ENCODE measurements at regions not wholly inside any gene's neighbourhood (a gene's known extent, or its start where the extent isn't known, plus 50 kb on each side); places are given as distances from the start of the nearest gene placed in this dataset.

GRCh38 chr5:143757116-143757515 lies 54.8 kb upstream of the HMHB1 start:
- H3K18ac ChIP-seq (ENCODE audit: low read length): no peak overlapping the region
- no peak overlapping the region for H2AK5ac ChIP-seq (ENCODE audit: low read length)
- no peaks in the 10 kb centered on the region for H3K27me3 ChIP-seq (ENCODE audit: insufficient read depth, low read length, poor library complexity)
- H2BK15ac ChIP-seq (replicated peaks; ENCODE audit: low read depth): no peak overlapping the region
- H3K4ac ChIP-seq (ENCODE audit: low read depth, low read length): no peak overlapping the region
- H4K5ac ChIP-seq (ENCODE audit: low read length): no peak overlapping the region
- no peak overlapping the region for H2BK120ac ChIP-seq (ENCODE audit: low read depth, low read length)
- no peak overlapping the region for H4K8ac ChIP-seq (ENCODE audit: low read depth, low read length)
- no CpG with 5 or more reads among the region's 2 CpGs for WGBS (ENCODE audit: extremely low coverage, insufficient coverage, low lambda C conversion rate)
- no peak overlapping the region for H2BK5ac ChIP-seq (ENCODE audit: low read length)
- no peaks in the 10 kb centered on the region for H3K79me1 ChIP-seq (ENCODE audit: low read length)
- H3K79me2 ChIP-seq (ENCODE audit: control insufficient read depth, insufficient read depth, low read length): no peaks in the 10 kb centered on the region
- no peak for DNase-seq
- H3K23ac ChIP-seq (ENCODE audit: low read length): no peak overlapping the region
- no peak overlapping the region for H3K27ac ChIP-seq (ENCODE audit: low read depth, low read length)
- no peaks in the 10 kb centered on the region for H3K36me3 ChIP-seq (ENCODE audit: control insufficient read depth, insufficient read depth, low read length)
- H3K56ac ChIP-seq (ENCODE audit: low read length): no peak overlapping the region
- no peak overlapping the region for H3K4me2 ChIP-seq (ENCODE audit: low read length)
- no peak overlapping the region for H3K9ac ChIP-seq (ENCODE audit: low read length)
- H3K4me1 ChIP-seq (ENCODE audit: control insufficient read depth, low read depth, low read length): no peaks in the 10 kb centered on the region
- H3K4me3 ChIP-seq (ENCODE audit: low read length): no peak overlapping the region

DNA sequence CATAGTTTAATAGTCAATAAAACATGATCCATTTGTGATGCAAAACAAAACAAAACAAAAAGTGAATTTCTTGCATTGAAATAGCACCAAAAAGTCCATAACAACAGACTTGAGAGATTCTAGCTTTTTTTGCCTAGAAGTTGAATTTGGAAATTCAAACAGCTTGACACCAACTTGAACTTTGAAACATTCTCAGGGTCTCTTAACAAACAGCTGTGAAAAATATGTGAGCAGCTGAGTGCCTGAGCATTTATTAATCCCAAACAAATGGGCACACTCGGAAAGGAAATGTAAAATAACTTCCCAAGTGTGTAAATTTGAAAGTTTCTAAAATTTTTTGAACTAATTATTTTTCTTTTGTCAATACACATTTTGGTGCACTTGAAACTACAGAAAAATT lies 56.0 kb upstream of the HMHB1 start:
- H4K5ac ChIP-seq (ENCODE audit: low read length): no peak overlapping the region
- no peaks in the 10 kb centered on the region for H3K27me3 ChIP-seq (ENCODE audit: insufficient read depth, low read length, poor library complexity)
- H3K23ac ChIP-seq (ENCODE audit: low read length): no peak overlapping the region
- H2BK5ac ChIP-seq (ENCODE audit: low read length): no peak overlapping the region
- no CpG with 5 or more reads among the region's 1 CpG for WGBS (ENCODE audit: extremely low coverage, insufficient coverage, low lambda C conversion rate)
- no peaks in the 10 kb centered on the region for H3K4me1 ChIP-seq (ENCODE audit: control insufficient read depth, low read depth, low read length)
- H2AK5ac ChIP-seq (ENCODE audit: low read length): no peak overlapping the region
- DNase-seq: no peak
- H3K27ac ChIP-seq (ENCODE audit: low read depth, low read length): no peak overlapping the region
- no peak overlapping the region for H3K9ac ChIP-seq (ENCODE audit: low read length)
- no peak overlapping the region for H3K4me2 ChIP-seq (ENCODE audit: low read length)
- no peak overlapping the region for H3K4me3 ChIP-seq (ENCODE audit: low read length)
- H2BK15ac ChIP-seq (replicated peaks; ENCODE audit: low read depth): no peak overlapping the region
- H3K36me3 ChIP-seq (ENCODE audit: control insufficient read depth, insufficient read depth, low read length): no peaks in the 10 kb centered on the region
- H3K79me2 ChIP-seq (ENCODE audit: control insufficient read depth, insufficient read depth, low read length): no peaks in the 10 kb centered on the region
- H2BK120ac ChIP-seq (ENCODE audit: low read depth, low read length): no peak overlapping the region
- H3K4ac ChIP-seq (ENCODE audit: low read depth, low read length): no peak overlapping the region
- no peaks in the 10 kb centered on the region for H3K79me1 ChIP-seq (ENCODE audit: low read length)
- H3K18ac ChIP-seq (ENCODE audit: low read length): no peak overlapping the region
- H3K56ac ChIP-seq (ENCODE audit: low read length): no peak overlapping the region
- H4K8ac ChIP-seq (ENCODE audit: low read depth, low read length): no peak overlapping the region

DNA sequence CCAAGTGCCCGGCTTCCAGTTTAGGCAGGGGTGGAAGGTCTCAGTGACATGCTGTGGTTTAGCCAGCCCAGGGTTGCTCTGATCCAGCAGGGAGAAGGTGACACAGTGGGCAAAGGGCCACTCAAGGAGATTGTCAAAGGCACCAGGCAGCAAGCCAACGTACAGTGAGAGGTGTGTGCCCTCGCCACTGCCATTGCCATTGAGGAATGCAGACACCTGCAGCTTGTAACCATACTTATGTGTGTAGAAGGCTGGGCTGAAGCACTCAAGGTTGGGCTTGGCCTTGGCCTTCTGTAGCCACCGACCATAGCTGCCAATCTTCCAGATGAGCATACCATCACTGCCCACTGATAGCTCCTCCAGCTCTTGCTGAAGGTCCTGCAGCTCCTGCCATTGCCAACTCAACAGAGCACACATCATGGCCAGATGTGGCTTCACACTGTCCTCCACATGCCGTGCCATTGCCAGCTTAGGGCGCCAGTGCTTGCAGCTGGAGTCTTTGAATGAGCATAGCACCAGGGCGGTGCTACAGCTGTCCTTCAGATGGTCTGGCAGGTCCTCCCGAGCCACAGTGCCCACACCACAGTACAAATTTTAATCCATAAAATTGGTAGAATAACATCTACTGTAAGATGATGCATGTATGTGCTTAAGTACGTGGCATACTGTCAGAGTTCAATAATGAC lies 59.7 kb upstream of the HMHB1 start:
- Histone ChIP-seq H3K23ac (ENCODE audit: low read length) (no peak overlapping the region), H2AK5ac (ENCODE audit: low read length) (no peak overlapping the region), H4K5ac (ENCODE audit: low read length) (no peak overlapping the region), H3K18ac (ENCODE audit: low read length) (no peak overlapping the region), H3K27me3 (ENCODE audit: insufficient read depth, low read length, poor library complexity) (no peaks in the 10 kb centered on the region), H2BK120ac (ENCODE audit: low read depth, low read length) (no peak overlapping the region), H3K27ac (ENCODE audit: low read depth, low read length) (no peak overlapping the region), H3K9ac (ENCODE audit: low read length) (no peak overlapping the region), H3K4me3 (ENCODE audit: low read length) (no peak overlapping the region), H3K4me2 (ENCODE audit: low read length) (no peak overlapping the region), H3K56ac (ENCODE audit: low read length) (no peak overlapping the region), H3K36me3 (ENCODE audit: control insufficient read depth, insufficient read depth, low read length) (no peaks in the 10 kb centered on the region), H3K4ac (ENCODE audit: low read depth, low read length) (no peak overlapping the region), H4K8ac (ENCODE audit: low read depth, low read length) (no peak overlapping the region), H2BK15ac (replicated peaks; ENCODE audit: low read depth) (no peak overlapping the region), H3K79me2 (ENCODE audit: control insufficient read depth, insufficient read depth, low read length) (no peaks in the 10 kb centered on the region), H3K4me1 (ENCODE audit: control insufficient read depth, low read depth, low read length) (no peaks in the 10 kb centered on the region), H3K79me1 (ENCODE audit: low read length) (no peaks in the 10 kb centered on the region), H2BK5ac (ENCODE audit: low read length) (no peak overlapping the region)
- DNase-seq: no peak
- no CpG with 5 or more reads among the region's 9 CpGs for WGBS (ENCODE audit: extremely low coverage, insufficient coverage, low lambda C conversion rate)

- no peak overlapping the region for H3K56ac ChIP-seq (ENCODE audit: low read length)
- no peak overlapping the region for H3K4ac ChIP-seq (ENCODE audit: low read depth, low read length)
- no peak overlapping the region for H2AK5ac ChIP-seq (ENCODE audit: low read length)
- H3K4me1 ChIP-seq (ENCODE audit: control insufficient read depth, low read depth, low read length): no peaks in the 10 kb centered on the region
- no peak overlapping the region for H3K18ac ChIP-seq (ENCODE audit: low read length)
- no peaks in the 10 kb centered on the region for H3K36me3 ChIP-seq (ENCODE audit: control insufficient read depth, insufficient read depth, low read length)
- no peak for DNase-seq
- H4K5ac ChIP-seq (ENCODE audit: low read length): no peak overlapping the region
- H2BK5ac ChIP-seq (ENCODE audit: low read length): no peak overlapping the region
- no peak overlapping the region for H2BK15ac ChIP-seq (replicated peaks; ENCODE audit: low read depth)
- no peaks in the 10 kb centered on the region for H3K27me3 ChIP-seq (ENCODE audit: insufficient read depth, low read length, poor library complexity)
- no peak overlapping the region for H3K9ac ChIP-seq (ENCODE audit: low read length)
- no peak overlapping the region for H3K4me3 ChIP-seq (ENCODE audit: low read length)
- no peak overlapping the region for H3K4me2 ChIP-seq (ENCODE audit: low read length)
- no peak overlapping the region for H3K27ac ChIP-seq (ENCODE audit: low read depth, low read length)
- no peaks in the 10 kb centered on the region for H3K79me1 ChIP-seq (ENCODE audit: low read length)
- H4K8ac ChIP-seq (ENCODE audit: low read depth, low read length): no peak overlapping the region
- no CpG with 5 or more reads among the region's 4 CpGs for whole genome bisulfite sequencing (ENCODE audit: extremely low coverage, insufficient coverage, low lambda C conversion rate)
- no peaks in the 10 kb centered on the region for H3K79me2 ChIP-seq (ENCODE audit: control insufficient read depth, insufficient read depth, low read length)
- H3K23ac ChIP-seq (ENCODE audit: low read length): no peak overlapping the region
- H2BK120ac ChIP-seq (ENCODE audit: low read depth, low read length): no peak overlapping the region
These were observed 60.6 kb upstream of the HMHB1 start for GRCh38 chr5:143751342-143751741.

- Histone ChIP-seq H3K23ac (ENCODE audit: low read length) (no peak overlapping the region), H3K4me3 (ENCODE audit: low read length) (no peak overlapping the region), H3K36me3 (ENCODE audit: control insufficient read depth, insufficient read depth, low read length) (no peaks in the 10 kb centered on the region), H2BK5ac (ENCODE audit: low read length) (no peak overlapping the region), H3K4ac (ENCODE audit: low read depth, low read length) (no peak overlapping the region), H3K4me2 (ENCODE audit: low read length) (no peak overlapping the region), H3K27ac (ENCODE audit: low read depth, low read length) (no peak overlapping the region), H3K4me1 (ENCODE audit: control insufficient read depth, low read depth, low read length) (no peaks in the 10 kb centered on the region), H2BK120ac (ENCODE audit: low read depth, low read length) (no peak overlapping the region), H2AK5ac (ENCODE audit: low read length) (no peak overlapping the region), H3K79me1 (ENCODE audit: low read length) (no peaks in the 10 kb centered on the region), H3K79me2 (ENCODE audit: control insufficient read depth, insufficient read depth, low read length) (no peaks in the 10 kb centered on the region), H3K27me3 (ENCODE audit: insufficient read depth, low read length, poor library complexity) (no peaks in the 10 kb centered on the region), H2BK15ac (replicated peaks; ENCODE audit: low read depth) (no peak overlapping the region), H3K56ac (ENCODE audit: low read length) (no peak overlapping the region), H3K9ac (ENCODE audit: low read length) (no peak overlapping the region), H4K8ac (ENCODE audit: low read depth, low read length) (no peak overlapping the region), H3K18ac (ENCODE audit: low read length) (no peak overlapping the region), H4K5ac (ENCODE audit: low read length) (no peak overlapping the region)
- no peak for DNase-seq
These were observed 62.3 kb upstream of the HMHB1 start for GRCh38 chr5:143749581-143750205.

DNA sequence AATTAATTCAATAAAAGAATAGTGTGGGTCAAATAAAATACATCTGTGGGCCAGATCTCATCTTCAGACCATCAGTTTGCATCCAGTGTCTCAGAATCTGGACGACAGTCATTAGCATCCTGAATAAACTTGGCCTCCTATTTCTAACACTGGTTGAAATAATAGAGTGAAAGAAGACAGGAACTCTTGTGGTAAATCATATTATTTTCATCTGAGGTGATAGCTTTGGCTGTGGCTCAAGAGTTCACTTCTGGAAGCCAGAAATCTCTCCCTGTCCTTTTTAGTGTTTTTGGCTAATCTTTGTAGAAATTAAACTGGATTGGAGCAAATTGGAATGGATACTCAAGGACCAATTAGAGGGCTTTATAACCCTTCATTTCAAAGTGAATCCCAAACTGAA lies 63.4 kb upstream of the HMHB1 start:
- Histone ChIP-seq H3K56ac (ENCODE audit: low read length) (no peak overlapping the region), H3K79me2 (ENCODE audit: control insufficient read depth, insufficient read depth, low read length) (no peaks in the 10 kb centered on the region), H3K23ac (ENCODE audit: low read length) (no peak overlapping the region), H2BK5ac (ENCODE audit: low read length) (no peak overlapping the region), H4K8ac (ENCODE audit: low read depth, low read length) (no peak overlapping the region), H3K4me1 (ENCODE audit: control insufficient read depth, low read depth, low read length) (no peaks in the 10 kb centered on the region), H3K9ac (ENCODE audit: low read length) (no peak overlapping the region), H3K27ac (ENCODE audit: low read depth, low read length) (no peak overlapping the region), H2BK15ac (replicated peaks; ENCODE audit: low read depth) (no peak overlapping the region), H2BK120ac (ENCODE audit: low read depth, low read length) (no peak overlapping the region), H3K79me1 (ENCODE audit: low read length) (no peaks in the 10 kb centered on the region), H3K4ac (ENCODE audit: low read depth, low read length) (no peak overlapping the region), H3K4me2 (ENCODE audit: low read length) (no peak overlapping the region), H3K4me3 (ENCODE audit: low read length) (no peak overlapping the region), H3K18ac (ENCODE audit: low read length) (no peak overlapping the region), H3K36me3 (ENCODE audit: control insufficient read depth, insufficient read depth, low read length) (no peaks in the 10 kb centered on the region), H2AK5ac (ENCODE audit: low read length) (no peak overlapping the region), H4K5ac (ENCODE audit: low read length) (no peak overlapping the region), H3K27me3 (ENCODE audit: insufficient read depth, low read length, poor library complexity) (no peaks in the 10 kb centered on the region)
- DNase-seq: no peak
- no CpG with 5 or more reads among the region's 1 CpG for WGBS (ENCODE audit: extremely low coverage, insufficient coverage, low lambda C conversion rate)

Measured in mesendoderm (in vitro differentiated cells).